Keratinocyte (primary cell): ENCODE measurements at regions not wholly inside any gene's neighbourhood (a gene's known extent, or its start where the extent isn't known, plus 50 kb on each side); places are given as distances from the start of the nearest gene placed in this dataset.

Source experiments
- EZH2 ChIP-seq: IDR thresholded peaks from one replicate; pipeline ENCODE4 v1.6.1; 2012; ENCODE audit warnings: inconsistent platforms, mild to moderate bottlenecking, low read length, moderate library complexity
- TF ChIP-seq, protein P1 (sequence below), 3 experiments: IDR thresholded peaks in 1 of 3; conservative IDR thresholded peaks in 1 of 3; optimal IDR thresholded peaks in 1 of 3; 2 replicates in 2 of 3; 3 replicates in 1 of 3; pipeline versions ENCODE3 to v1.5.1; 2011; ENCODE audit warnings: low read length in 3 of 3, mild to moderate bottlenecking in 3 of 3, moderate library complexity in 2 of 3, control low read depth in 1 of 3, inconsistent platforms in 1 of 3; ENCODE audit not compliant: insufficient read depth in 2 of 3; ENCODE audit errors: extremely low read depth in 1 of 3

DNA sequence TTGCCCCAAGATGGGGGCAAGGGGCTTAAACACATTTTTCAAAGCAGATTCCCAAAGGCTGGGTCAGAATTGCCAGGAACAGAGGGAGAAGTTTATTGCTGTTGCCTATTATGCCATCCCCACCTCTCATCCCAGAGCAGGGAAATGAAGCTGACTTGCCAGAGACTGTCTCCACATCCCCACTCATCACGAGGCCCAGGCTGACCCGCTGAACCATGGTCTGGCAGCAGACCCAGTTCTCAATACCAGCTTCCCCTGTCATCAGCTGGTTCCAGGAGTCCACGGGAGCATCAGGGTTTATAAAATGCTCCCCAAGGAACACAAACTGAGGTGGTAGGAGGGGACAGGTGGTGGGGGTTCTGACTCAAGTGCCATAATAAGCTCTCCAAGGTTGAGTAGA, 605.9 kb downstream of the NPHP4 start:
- TF ChIP-seq, protein P1, sequence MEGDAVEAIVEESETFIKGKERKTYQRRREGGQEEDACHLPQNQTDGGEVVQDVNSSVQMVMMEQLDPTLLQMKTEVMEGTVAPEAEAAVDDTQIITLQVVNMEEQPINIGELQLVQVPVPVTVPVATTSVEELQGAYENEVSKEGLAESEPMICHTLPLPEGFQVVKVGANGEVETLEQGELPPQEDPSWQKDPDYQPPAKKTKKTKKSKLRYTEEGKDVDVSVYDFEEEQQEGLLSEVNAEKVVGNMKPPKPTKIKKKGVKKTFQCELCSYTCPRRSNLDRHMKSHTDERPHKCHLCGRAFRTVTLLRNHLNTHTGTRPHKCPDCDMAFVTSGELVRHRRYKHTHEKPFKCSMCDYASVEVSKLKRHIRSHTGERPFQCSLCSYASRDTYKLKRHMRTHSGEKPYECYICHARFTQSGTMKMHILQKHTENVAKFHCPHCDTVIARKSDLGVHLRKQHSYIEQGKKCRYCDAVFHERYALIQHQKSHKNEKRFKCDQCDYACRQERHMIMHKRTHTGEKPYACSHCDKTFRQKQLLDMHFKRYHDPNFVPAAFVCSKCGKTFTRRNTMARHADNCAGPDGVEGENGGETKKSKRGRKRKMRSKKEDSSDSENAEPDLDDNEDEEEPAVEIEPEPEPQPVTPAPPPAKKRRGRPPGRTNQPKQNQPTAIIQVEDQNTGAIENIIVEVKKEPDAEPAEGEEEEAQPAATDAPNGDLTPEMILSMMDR (optimal IDR thresholded peaks at IDR 0.05 in 1 of 3, IDR thresholded peaks at IDR 0.05 in 1 of 3, conservative IDR thresholded peaks at IDR 0.05 in 1 of 3; ENCODE audit: extremely low read depth in 1 of 3, insufficient read depth in 2 of 3, low read length in 3 of 3) = no peak
- TF ChIP-seq EZH2 = no peak
